ENCODE measurements at regions not wholly inside any gene's neighbourhood (a gene's known extent, or its start where the extent isn't known, plus 50 kb on each side); places are given as distances from the start of the nearest gene placed in this dataset.

GRCh38 chr1:5753549-5754421 is 238.4 kb downstream of the NPHP4 start:
- DNase-seq = peak in 4 of 5 donors; percentile 31 to 74 (median 60)
- H3K9ac ChIP-seq (ENCODE audit: low read length in 3 of 3) = no peak overlapping the region
- TF ChIP-seq CTCF (IDR thresholded peaks at IDR 0.05; ENCODE audit: borderline replicate concordance, extremely low read depth, insufficient read depth) = no peak
- H3K36me3 ChIP-seq (ENCODE audit: control insufficient read depth in 2 of 3, insufficient read depth in 3 of 3, low read length in 3 of 3) = no peaks in the 10 kb centered on the region
- H3K4me3 ChIP-seq (ENCODE audit: low read length in 3 of 3) = no peak overlapping the region
- H3K4me1 ChIP-seq (ENCODE audit: control insufficient read depth in 2 of 3, insufficient read depth in 2 of 3, low read depth in 1 of 3, low read length in 3 of 3) = no peaks in the 10 kb centered on the region
- no peaks in the 10 kb centered on the region for H3K9me3 ChIP-seq (ENCODE audit: control insufficient read depth in 2 of 3, insufficient read depth in 1 of 3, low read length in 3 of 3)
- no peak overlapping the region for H3K27ac ChIP-seq (ENCODE audit: low read depth in 2 of 2, low read length in 2 of 2)
- intact Hi-C loops (cut with DNase I) = no loop called here
- FAIRE-seq = no peak
- no peaks in the 10 kb centered on the region for H3K27me3 ChIP-seq (ENCODE audit: control insufficient read depth, insufficient read depth, low read length)

- Histone ChIP-seq H3K9ac (ENCODE audit: low read length in 3 of 3) (no peak overlapping the region), H3K36me3 (ENCODE audit: control insufficient read depth in 2 of 3, insufficient read depth in 3 of 3, low read length in 3 of 3) (no peaks in the 10 kb centered on the region), H3K9me3 (ENCODE audit: control insufficient read depth in 2 of 3, insufficient read depth in 1 of 3, low read length in 3 of 3) (no peaks in the 10 kb centered on the region), H3K4me3 (ENCODE audit: low read length in 3 of 3) (no peak overlapping the region), H3K4me1 (ENCODE audit: control insufficient read depth in 2 of 3, insufficient read depth in 2 of 3, low read depth in 1 of 3, low read length in 3 of 3) (no peaks in the 10 kb centered on the region), H3K27me3 (ENCODE audit: control insufficient read depth, insufficient read depth, low read length) (no peaks in the 10 kb centered on the region), H3K27ac (ENCODE audit: low read depth in 2 of 2, low read length in 2 of 2) (no peak overlapping the region)
- DNase-seq = peak in 1 of 5 donors; percentile 34
- TF ChIP-seq CTCF (IDR thresholded peaks at IDR 0.05; ENCODE audit: borderline replicate concordance, extremely low read depth, insufficient read depth) = no peak
- intact Hi-C loops (cut with DNase I) = no loop called here
- FAIRE-seq = no peak
These were observed 239.3 kb downstream of the NPHP4 start for GRCh38 chr1:5752746-5753548.

DNA sequence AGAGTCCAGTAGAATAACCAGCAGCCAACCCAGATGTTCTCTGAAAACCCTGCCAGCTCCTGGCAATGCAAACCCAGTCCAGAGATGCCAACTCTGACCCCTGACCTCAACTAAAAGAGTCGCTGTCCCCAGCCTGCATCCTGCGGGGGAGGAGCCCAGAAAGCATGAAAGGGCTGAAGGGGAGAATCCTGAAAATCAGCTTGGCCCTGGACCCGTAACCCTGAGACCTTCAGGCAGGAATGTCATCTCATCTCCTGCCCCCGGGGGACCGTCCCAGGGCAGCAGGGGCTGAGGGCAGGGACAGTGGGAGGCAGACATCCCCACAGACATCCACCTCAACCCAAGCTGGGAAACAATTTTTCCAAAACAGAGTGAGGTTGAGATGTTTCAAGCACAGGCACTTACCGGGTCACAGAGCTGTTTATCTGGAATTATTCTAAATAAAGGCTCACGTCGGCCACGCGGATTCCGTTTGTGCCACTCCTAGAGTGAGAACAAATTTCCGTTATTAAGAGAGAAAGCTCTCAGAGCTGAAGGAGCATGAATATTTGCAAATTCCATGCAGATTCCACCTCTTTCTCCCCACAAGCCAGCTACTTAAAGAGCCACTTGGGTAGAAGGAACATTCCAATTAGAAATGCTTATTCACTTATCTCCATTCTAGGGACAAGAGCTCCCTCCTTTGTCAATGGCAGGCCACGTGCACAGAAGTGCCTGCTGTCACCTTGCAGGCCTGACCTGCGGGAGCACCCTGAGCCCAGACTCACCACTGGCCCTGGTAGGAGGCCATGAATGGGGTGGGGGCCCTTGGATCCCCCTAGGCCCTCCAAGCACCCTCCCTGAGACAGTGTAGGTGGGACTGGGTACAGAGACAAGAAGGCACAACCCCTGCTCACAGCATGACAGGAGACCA is 240.1 kb downstream of the NPHP4 start:
- intact Hi-C loops (cut with DNase I) = no loop called here
- no peak overlapping the region for H3K4me3 ChIP-seq (ENCODE audit: low read length in 3 of 3)
- no peak overlapping the region for H3K27ac ChIP-seq (ENCODE audit: low read depth in 2 of 2, low read length in 2 of 2)
- no peaks in the 10 kb centered on the region for H3K27me3 ChIP-seq (ENCODE audit: control insufficient read depth, insufficient read depth, low read length)
- TF ChIP-seq CTCF (IDR thresholded peaks at IDR 0.05; ENCODE audit: borderline replicate concordance, extremely low read depth, insufficient read depth) = no peak
- FAIRE-seq (no peak), DNase-seq (peak in 2 of 5 donors; percentile 22 to 49)
- no peaks in the 10 kb centered on the region for H3K9me3 ChIP-seq (ENCODE audit: control insufficient read depth in 2 of 3, insufficient read depth in 1 of 3, low read length in 3 of 3)
- no peaks in the 10 kb centered on the region for H3K36me3 ChIP-seq (ENCODE audit: control insufficient read depth in 2 of 3, insufficient read depth in 3 of 3, low read length in 3 of 3)
- no peak overlapping the region for H3K9ac ChIP-seq (ENCODE audit: low read length in 3 of 3)
- no peaks in the 10 kb centered on the region for H3K4me1 ChIP-seq (ENCODE audit: control insufficient read depth in 2 of 3, insufficient read depth in 2 of 3, low read depth in 1 of 3, low read length in 3 of 3)
